Sigmoid colon (tissue), 6 donors: ENCODE measurements at regions not wholly inside any gene's neighbourhood (a gene's known extent, or its start where the extent isn't known, plus 50 kb on each side); places are given as distances from the start of the nearest gene placed in this dataset.

ENCODE experiments used
- DNase-seq: peaks from one replicate; pipeline ENCODE4 v3.0.0-alpha.2; 2019
- H3K27ac ChIP-seq, 4 donors: fragments of 200-600 bp; sonication (generic); one replicate each; pipeline ENCODE4 v1.5.1; 2016 to 2019; ENCODE audit warnings: mild to moderate bottlenecking in 1 of 4
- H3K27me3 ChIP-seq, 3 donors: fragments of 200-600 bp; sonication (generic); one replicate each; pipeline ENCODE4 v1.5.1; 2019; ENCODE audit warnings: mild to moderate bottlenecking in 1 of 3
- H3K36me3 ChIP-seq, 4 donors: fragments of 200-600 bp; sonication (generic); one replicate each; pipeline ENCODE4 v1.5.1; 2016 to 2019
- H3K4me1 ChIP-seq, 4 donors: fragments of 200-600 bp; sonication (generic); one replicate each; pipeline ENCODE4 v1.5.1; 2017 to 2019
- H3K4me3 ChIP-seq, 4 donors: fragments of 200-600 bp; sonication (generic); one replicate each; pipeline ENCODE4 v1.5.1; 2017 to 2019; ENCODE audit warnings: mild to moderate bottlenecking in 2 of 4, moderate library complexity in 1 of 4
- H3K9me3 ChIP-seq, 4 donors: fragments of 200-600 bp in 3 of 4; sonication (generic) in 3 of 4; one replicate each; pipeline versions ENCODE4 v1.5.1 to v1.6.1; 2013 to 2019
- EP300 ChIP-seq, 4 donors: sonication (generic); formaldehyde crosslinking; IDR thresholded peaks; one replicate each; pipeline ENCODE4 v1.6.1; 2017; ENCODE audit warnings: antibody characterized with exemption in 4 of 4
- POLR2A ChIP-seq, 2 donors: fragments of 450-650 bp; IDR thresholded peaks; one replicate each; pipeline ENCODE4 v1.6.1; 2016; ENCODE audit warnings: antibody characterized with exemption in 2 of 2, mild to moderate bottlenecking in 2 of 2, moderate library complexity in 2 of 2
- POLR2AphosphoS5 ChIP-seq, 4 donors: sonication (generic); formaldehyde crosslinking; IDR thresholded peaks; one replicate each; pipeline ENCODE4 v1.6.1; 2017; ENCODE audit warnings: antibody characterized with exemption in 4 of 4
- WGBS, 2 donors: extraction: QIAGEN DNeasy Blood & Tissue Kit; methylation state at CpG; one replicate each; pipeline ENCODE4 v1.1.7; 2013; 5-methylcytosine and 5-hydroxymethylcytosine counted together
- intact Hi-C: fragments of 100-400 bp; cut with DNase I; formaldehyde crosslinking; loops from one replicate; pipeline ENCODE4 v1.15.1; 2023
- TF ChIP-seq, protein P1 (sequence below), 4 experiments: fragments of 450-650 bp in 3 of 4; fragments of 200-600 bp in 1 of 4; IDR thresholded peaks; one replicate each; pipeline ENCODE4 v1.5.1; 2016 to 2019; ENCODE audit warnings: antibody characterized with exemption in 4 of 4, mild to moderate bottlenecking in 3 of 4, moderate library complexity in 2 of 4
- donor health status: healthy with polysubstance abuse.
- donor health status: healthy.

- no peak for TF ChIP-seq EP300 (IDR thresholded peaks at IDR 0.05)
- TF ChIP-seq POLR2AphosphoS5 (IDR thresholded peaks at IDR 0.05) = no peak
- TF ChIP-seq, protein P1, sequence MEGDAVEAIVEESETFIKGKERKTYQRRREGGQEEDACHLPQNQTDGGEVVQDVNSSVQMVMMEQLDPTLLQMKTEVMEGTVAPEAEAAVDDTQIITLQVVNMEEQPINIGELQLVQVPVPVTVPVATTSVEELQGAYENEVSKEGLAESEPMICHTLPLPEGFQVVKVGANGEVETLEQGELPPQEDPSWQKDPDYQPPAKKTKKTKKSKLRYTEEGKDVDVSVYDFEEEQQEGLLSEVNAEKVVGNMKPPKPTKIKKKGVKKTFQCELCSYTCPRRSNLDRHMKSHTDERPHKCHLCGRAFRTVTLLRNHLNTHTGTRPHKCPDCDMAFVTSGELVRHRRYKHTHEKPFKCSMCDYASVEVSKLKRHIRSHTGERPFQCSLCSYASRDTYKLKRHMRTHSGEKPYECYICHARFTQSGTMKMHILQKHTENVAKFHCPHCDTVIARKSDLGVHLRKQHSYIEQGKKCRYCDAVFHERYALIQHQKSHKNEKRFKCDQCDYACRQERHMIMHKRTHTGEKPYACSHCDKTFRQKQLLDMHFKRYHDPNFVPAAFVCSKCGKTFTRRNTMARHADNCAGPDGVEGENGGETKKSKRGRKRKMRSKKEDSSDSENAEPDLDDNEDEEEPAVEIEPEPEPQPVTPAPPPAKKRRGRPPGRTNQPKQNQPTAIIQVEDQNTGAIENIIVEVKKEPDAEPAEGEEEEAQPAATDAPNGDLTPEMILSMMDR (IDR thresholded peaks at IDR 0.05) = no peak
- no peak for TF ChIP-seq POLR2A (IDR thresholded peaks at IDR 0.05)
- WGBS, 2 donors = 55 to 73% methylated on average over 5 of the region's 5 CpGs
- no peak for DNase-seq
- Histone ChIP-seq H3K4me3 (peak overlapping the region in 1 of 4 donors; percentile 13), H3K4me1 (peaks cover 0 to 46% (median 32%) of the 10 kb centered on the region in 4 donors), H3K27ac (peak overlapping the region; percentile 13 to 61 (median 42)), H3K27me3 (no peaks in the 10 kb centered on the region), H3K9me3 (no peaks in the 10 kb centered on the region), H3K36me3 (no peaks in the 10 kb centered on the region)
- intact Hi-C loops = no loop called here
These were observed 903.7 kb downstream of the EPHA3 start for GRCh38 chr3:90011131-90011530.

DNA sequence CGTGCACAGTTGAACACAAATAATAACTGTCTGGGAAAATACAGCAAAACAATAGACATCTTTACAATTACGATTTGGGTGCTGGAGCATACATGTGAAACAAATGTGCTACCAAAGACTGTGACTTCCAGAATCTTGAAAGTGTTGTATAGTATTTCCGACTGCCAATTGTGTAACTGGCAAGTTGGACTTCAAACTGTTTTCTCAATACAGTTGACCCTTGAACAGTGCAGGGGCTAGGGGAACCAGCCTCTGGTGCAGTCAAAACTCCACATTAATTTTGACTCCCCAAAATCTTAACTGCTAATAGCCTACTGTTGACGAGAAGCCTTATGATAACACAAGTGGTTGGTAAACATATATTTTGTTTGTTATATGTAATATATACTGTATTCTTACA, 904.2 kb downstream of the EPHA3 start:
- TF ChIP-seq EP300 (IDR thresholded peaks at IDR 0.05) = no peak
- TF ChIP-seq, protein P1 (IDR thresholded peaks at IDR 0.05) = no peak
- no peak for TF ChIP-seq POLR2A (IDR thresholded peaks at IDR 0.05)
- no peak for TF ChIP-seq POLR2AphosphoS5 (IDR thresholded peaks at IDR 0.05)
- no peak overlapping the region for H3K4me3 ChIP-seq
- no peaks in the 10 kb centered on the region for H3K9me3 ChIP-seq
- 81% methylated on average over 4 of the region's 4 CpGs for WGBS, 2 donors
- H3K27me3 ChIP-seq = no peaks in the 10 kb centered on the region
- peaks cover 0 to 46% (median 32%) of the 10 kb centered on the region in 4 donors for H3K4me1 ChIP-seq
- intact Hi-C loops = no loop called here
- DNase-seq = no peak
- no peaks in the 10 kb centered on the region for H3K36me3 ChIP-seq
- H3K27ac ChIP-seq = peak overlapping the region in 3 of 4 donors; percentile 23 to 61 (median 60)

- H3K36me3 ChIP-seq = no peaks in the 10 kb centered on the region
- intact Hi-C loops = no loop called here
- whole genome bisulfite sequencing, 2 donors = 87 to 93% methylated on average over 2 of the region's 2 CpGs
These were observed 904.6 kb downstream of the EPHA3 start for GRCh38 chr3:90011996-90012395.

GRCh38 chr3:90015688-90016356, 908.4 kb downstream of the EPHA3 start:
- TF ChIP-seq EP300 (IDR thresholded peaks at IDR 0.05) (no peak), POLR2A (IDR thresholded peaks at IDR 0.05) (no peak), POLR2AphosphoS5 (IDR thresholded peaks at IDR 0.05) (no peak)
- TF ChIP-seq, protein P1 (IDR thresholded peaks at IDR 0.05) = no peak
- Histone ChIP-seq H3K27ac (no peak overlapping the region), H3K36me3 (no peaks in the 10 kb centered on the region), H3K4me3 (no peak overlapping the region), H3K4me1 (peaks cover 0 to 10% (median 5%) of the 10 kb centered on the region in 4 donors), H3K27me3 (no peaks in the 10 kb centered on the region), H3K9me3 (no peaks in the 10 kb centered on the region)
- intact Hi-C loops = no loop called here
- WGBS, 2 donors = 42 to 51% methylated on average over 4 of the region's 4 CpGs
- no peak for DNase-seq

More at GRCh38 chr3:90011996-90012395, 904.6 kb downstream of the EPHA3 start:
- TF ChIP-seq, protein P1 (IDR thresholded peaks at IDR 0.05) = no peak
- TF ChIP-seq EP300 (IDR thresholded peaks at IDR 0.05) = no peak
- no peak for TF ChIP-seq POLR2A (IDR thresholded peaks at IDR 0.05)
- no peak for TF ChIP-seq POLR2AphosphoS5 (IDR thresholded peaks at IDR 0.05)
- DNase-seq = no peak
- Histone ChIP-seq H3K9me3 (no peaks in the 10 kb centered on the region), H3K27me3 (no peaks in the 10 kb centered on the region), H3K4me1 (peaks cover 0 to 46% (median 32%) of the 10 kb centered on the region in 4 donors), H3K27ac (no peak overlapping the region), H3K4me3 (no peak overlapping the region)
